IMR-90 (cell line): ENCODE measurements at regions not wholly inside any gene's neighbourhood (a gene's known extent, or its start where the extent isn't known, plus 50 kb on each side); places are given as distances from the start of the nearest gene placed in this dataset.

ENCODE experiments used
- ATAC-seq: fragments of 200-7000 bp; cut with Tn5 transposase; 2 replicates; pipeline ENCODE4 v1.9.1; 2020; ENCODE audit warnings: low read depth, mild to moderate bottlenecking, moderate library complexity
- BruUV-seq: library from RNA; stranded (reverse); fragments of 400-500 nt; replicated peaks from 2 replicates; lab custom pipeline; 2021; lab: Mats Ljungman, UMichigan
- CTCF ChIA-PET: fragments of 300-600 bp; formaldehyde crosslinking; extraction: SDS; loops from one replicate; lab custom pipeline; 2021; ENCODE audit warnings: antibody characterized with exemption; lab: Yijun Ruan, JAX
- POLR2A ChIA-PET: fragments of 300-600 bp; sonication (Branson Sonifier 250); formaldehyde crosslinking; loops from one replicate; lab custom pipeline; 2022; ENCODE audit warnings: antibody characterized with exemption; ENCODE audit not compliant: unreplicated experiment; lab: Charles Lee
- DNase-seq: peaks from one replicate; pipeline ENCODE4 v3.0.0; 2013
- H2AFZ ChIP-seq: replicated peaks from 2 replicates; pipeline ENCODE3; 2013; ENCODE audit warnings: low read length, mild to moderate bottlenecking; ENCODE audit not compliant: poor library complexity
- H2AK5ac ChIP-seq: 2 replicates; pipeline ENCODE4 v1.6.1; 2013; ENCODE audit warnings: low read depth, low read length, inconsistent platforms
- H2AK9ac ChIP-seq: replicated peaks from 2 replicates; pipeline ENCODE3; 2013; ENCODE audit warnings: mild to moderate bottlenecking, low read depth, low read length, moderate library complexity; ENCODE audit not compliant: poor library complexity
- H2BK120ac ChIP-seq: 2 replicates; pipeline ENCODE4 v1.6.1; 2013; ENCODE audit warnings: low read depth, low read length, inconsistent platforms
- H2BK15ac ChIP-seq: 3 replicates; pipeline ENCODE4 v1.6.1; 2013; ENCODE audit warnings: low read depth, low read length, inconsistent platforms
- H2BK20ac ChIP-seq: 2 replicates; pipeline ENCODE4 v1.6.1; 2013; ENCODE audit warnings: low read depth, mild to moderate bottlenecking, inconsistent platforms, low read length, moderate library complexity
- H2BK5ac ChIP-seq: 2 replicates; pipeline ENCODE4 v1.6.1; 2013; ENCODE audit warnings: mild to moderate bottlenecking, low read depth, low read length, inconsistent platforms; ENCODE audit not compliant: poor library complexity, severe bottlenecking
- H3K14ac ChIP-seq: replicated peaks from 2 replicates; pipeline ENCODE4 v1.6.1; 2013; ENCODE audit warnings: low read depth, low read length, inconsistent platforms
- H3K18ac ChIP-seq: 2 replicates; pipeline ENCODE4 v1.6.1; 2013; ENCODE audit warnings: low read depth, low read length, control low read depth
- H3K23ac ChIP-seq: 2 replicates; pipeline ENCODE4 v1.6.1; 2013; ENCODE audit warnings: low read depth, low read length, inconsistent platforms
- H3K27ac ChIP-seq: 2 replicates; pipeline ENCODE4 v1.5.1; 2013; ENCODE audit warnings: mild to moderate bottlenecking, control low read depth, low read length; ENCODE audit not compliant: insufficient read depth
- H3K27me3 ChIP-seq: 2 replicates; pipeline ENCODE4 v1.6.1; 2013; ENCODE audit warnings: low read length; ENCODE audit not compliant: control insufficient read depth, insufficient read depth
- H3K36me3 ChIP-seq: 2 replicates; pipeline ENCODE4 v1.6.1; 2013; ENCODE audit warnings: low read length, mixed read lengths; ENCODE audit not compliant: control insufficient read depth, insufficient read depth
- H3K4ac ChIP-seq: 2 replicates; pipeline ENCODE4 v1.6.1; 2013; ENCODE audit warnings: low read depth, low read length, inconsistent platforms
- H3K4me1 ChIP-seq: 2 replicates; pipeline ENCODE4 v1.6.1; 2013; ENCODE audit warnings: low read length, mixed read lengths; ENCODE audit not compliant: control insufficient read depth, insufficient read depth
- H3K4me2 ChIP-seq: 2 replicates; pipeline ENCODE4 v1.6.1; 2013; ENCODE audit warnings: low read depth, mild to moderate bottlenecking, control low read depth, low read length, moderate library complexity
- H3K4me3 ChIP-seq: 2 replicates; pipeline ENCODE4 v1.5.1; 2013; ENCODE audit warnings: low read depth, mild to moderate bottlenecking, control low read depth, low read length, moderate library complexity; ENCODE audit not compliant: insufficient read depth
- H3K56ac ChIP-seq: 2 replicates; pipeline ENCODE4 v1.6.1; 2013; ENCODE audit warnings: low read length, inconsistent platforms; ENCODE audit not compliant: insufficient read depth; ENCODE audit errors: extremely low read depth
- H3K79me1 ChIP-seq, 2 experiments: 2 replicates each; pipeline ENCODE4 v1.6.1; 2013; ENCODE audit warnings: low read length in 2 of 2, inconsistent platforms in 1 of 2, low read depth in 1 of 2
- H3K9ac ChIP-seq: 2 replicates; pipeline ENCODE4 v1.6.1; 2013; ENCODE audit warnings: low read depth, low read length, control low read depth
- H3K9me1 ChIP-seq: 2 replicates; pipeline ENCODE4 v1.6.1; 2013; ENCODE audit warnings: low read length, inconsistent platforms; ENCODE audit not compliant: insufficient read depth
- H3K9me3 ChIP-seq: 2 replicates; pipeline ENCODE4 v1.6.1; 2013; ENCODE audit warnings: low read length; ENCODE audit not compliant: control insufficient read depth, insufficient read depth
- H4K20me1 ChIP-seq: 2 replicates; pipeline ENCODE4 v1.6.1; 2013; ENCODE audit warnings: low read length, inconsistent platforms; ENCODE audit not compliant: insufficient read depth
- H4K5ac ChIP-seq: 2 replicates; pipeline ENCODE4 v1.6.1; 2013; ENCODE audit warnings: mild to moderate bottlenecking, low read depth, low read length, control low read depth
- H4K8ac ChIP-seq, 2 experiments: 2 replicates each; pipeline ENCODE4 v1.6.1; 2013; ENCODE audit warnings: low read depth in 2 of 2, low read length in 2 of 2, control low read depth in 1 of 2, inconsistent platforms in 1 of 2
- H4K91ac ChIP-seq: 2 replicates; pipeline ENCODE4 v1.6.1; 2013; ENCODE audit warnings: low read depth, low read length, inconsistent platforms; ENCODE audit not compliant: insufficient read depth
- BHLHE40 ChIP-seq: fragments of 150-350 bp; IDR thresholded peaks from 2 replicates; pipeline ENCODE4 v1.6.1; 2016; ENCODE audit warnings: mild to moderate bottlenecking, low read depth, low read length
- CEBPB ChIP-seq: IDR thresholded peaks from 2 replicates; pipeline ENCODE4 v1.6.1; 2012; ENCODE audit warnings: low read depth, low read length, improper control_type of control experiment
- MAFK ChIP-seq: IDR thresholded peaks from 2 replicates; pipeline ENCODE4 v1.6.1; 2012; ENCODE audit warnings: low read depth, low read length, improper control_type of control experiment
- MAZ ChIP-seq: IDR thresholded peaks from 2 replicates; pipeline ENCODE4 v1.6.1; 2012; ENCODE audit warnings: low read depth, mild to moderate bottlenecking, low read length, improper control_type of control experiment, moderate library complexity, borderline replicate concordance
- MXI1 ChIP-seq: IDR thresholded peaks from 2 replicates; pipeline ENCODE4 v1.6.1; 2012; ENCODE audit warnings: low read depth, mild to moderate bottlenecking, low read length, moderate library complexity, borderline replicate concordance
- NFE2L2 ChIP-seq: fragments of 150-350 bp; IDR thresholded peaks from 2 replicates; pipeline ENCODE4 v1.6.1; 2016; ENCODE audit warnings: low read depth, mild to moderate bottlenecking, low read length
- POLR2A ChIP-seq: IDR thresholded peaks from 2 replicates; pipeline ENCODE4 v1.6.1; 2012; ENCODE audit warnings: mild to moderate bottlenecking, low read depth, low read length
- RFX5 ChIP-seq: IDR thresholded peaks from 2 replicates; pipeline ENCODE4 v1.8.0; 2012; ENCODE audit warnings: low read depth, mild to moderate bottlenecking, low read length, moderate library complexity
- USF2 ChIP-seq: fragments of 150-350 bp; IDR thresholded peaks from 2 replicates; pipeline ENCODE4 v1.6.1; 2017; ENCODE audit warnings: mild to moderate bottlenecking, antibody characterized with exemption, low read length, low read depth
- WGBS, 2 experiments: methylation state at CpG; one replicate each; pipeline versions ENCODE4 v1.1.5 to v1.1.7; 2013; ENCODE audit warnings: missing lambda C conversion rate in 2 of 2; ENCODE audit not compliant: insufficient read length in 1 of 2; ENCODE audit errors: extremely low coverage in 2 of 2; 5-methylcytosine and 5-hydroxymethylcytosine counted together
- dilution Hi-C: fragments of 300-500 bp; cut with HindIII; formaldehyde crosslinking; loops from one replicate; pipeline ENCODE4 v1.14.3; 2018; ENCODE audit warnings: low sequenced_read_pairs; ENCODE audit not compliant: unreplicated experiment
- in situ Hi-C: fragments of 300-500 bp; cut with MboI; formaldehyde crosslinking; loops from 3 replicates; pipeline ENCODE4 v1.14.3; 2019; ENCODE audit warnings: low sequenced_read_pairs, inconsistent platforms, mixed read lengths
- intact Hi-C: fragments of 100-400 bp; cut with micrococcal nuclease; formaldehyde crosslinking; loops from 2 replicates; pipeline ENCODE4 v1.10.0; 2022

- Histone ChIP-seq H2AK9ac (no peak overlapping the region), H3K4me3 (no peak overlapping the region), H3K79me1 (no peaks in the 10 kb centered on the region), H3K36me3 (no peaks in the 10 kb centered on the region), H2BK5ac (no peak overlapping the region), H4K91ac (no peak overlapping the region), H3K4me2 (no peak overlapping the region), H2AFZ (no peak overlapping the region), H3K4me1 (no peaks in the 10 kb centered on the region), H4K20me1 (no peaks in the 10 kb centered on the region), H4K8ac (no peak overlapping the region), H3K18ac (no peak overlapping the region), H2AK5ac (no peak overlapping the region), H3K4ac (no peak overlapping the region), H3K9me1 (no peaks in the 10 kb centered on the region), H2BK15ac (no peak overlapping the region), H3K27me3 (peaks cover 11% of the 10 kb centered on the region), H2BK20ac (no peak overlapping the region), H2BK120ac (no peak overlapping the region), H3K23ac (no peak overlapping the region), H3K9me3 (no peaks in the 10 kb centered on the region), H3K14ac (no peak overlapping the region), H3K27ac (no peak overlapping the region), H4K5ac (no peak overlapping the region), H3K56ac (no peak overlapping the region), H3K9ac (no peak overlapping the region)
- POLR2A ChIA-PET: no interaction called here
- CTCF ChIA-PET: interaction anchor here (0.7 kb wide), 1 partner anchor 9 kb away, joined by 3 read pairs; no protein-coding TSS in a partner anchor
- in situ Hi-C loops (no loop called here), dilution Hi-C loops (no loop called here), intact Hi-C loops (no loop called here)
- WGBS, 2 experiments: 20% methylated on average over 1 of the region's 5 CpGs; no CpG with 5 or more reads in 1 of the 2 experiments
- no peak for DNase-seq
- no TSS peak for BruUV-seq
- no peak for ATAC-seq
- TF ChIP-seq NFE2L2 (no peak), MAFK (no peak), BHLHE40 (no peak), CEBPB (no peak), USF2 (no peak), RFX5 (no peak), POLR2A (no peak), MAZ (no peak), MXI1 (no peak)
Measured at GRCh38 chr6:142597836-142598235, 296.0 kb downstream of the ADGRG6 start.
